H1 (cell line): ENCODE measurements at regions not wholly inside any gene's neighbourhood (a gene's known extent, or its start where the extent isn't known, plus 50 kb on each side); places are given as distances from the start of the nearest gene placed in this dataset.

ENCODE experiments used
- CTCF ChIA-PET: fragments of 300-600 bp; sonication (Branson Sonifier 250); formaldehyde crosslinking; loops from one replicate; lab custom pipeline; 2021; ENCODE audit not compliant: partially characterized antibody; lab: Charles Lee
- POLR2A ChIA-PET: fragments of 300-600 bp; sonication (Branson Sonifier 250); formaldehyde crosslinking; loops from one replicate; lab custom pipeline; 2021; ENCODE audit warnings: inconsistent platforms; ENCODE audit not compliant: partially characterized antibody; lab: Charles Lee
- DNase-seq, 2 experiments: peaks; one replicate each; pipeline versions ENCODE4 v3.0.0 to v3.0.0-alpha.2; 2010 to 2022; ENCODE audit warnings: low spot score in 2 of 2, low read depth in 1 of 2, mixed read lengths in 1 of 2
- FAIRE-seq: peaks from 2 replicates; lab custom pipeline; 2011; peaks lifted over from hg19 to GRCh38; lab: Jason Lieb, UNC
- H2AFZ ChIP-seq: 2 replicates; pipeline ENCODE4 v1.8.1; 2012; ENCODE audit warnings: low read length, inconsistent platforms
- H2AK5ac ChIP-seq: 2 replicates; pipeline ENCODE4 v1.6.1; 2013; ENCODE audit warnings: low read depth, low read length
- H2BK120ac ChIP-seq: replicated peaks from 2 replicates; pipeline ENCODE3; 2013; ENCODE audit warnings: low read depth, low read length, inconsistent platforms
- H2BK12ac ChIP-seq: 2 replicates; pipeline ENCODE4 v1.6.1; 2013; ENCODE audit warnings: low read depth, low read length
- H2BK15ac ChIP-seq: 2 replicates; pipeline ENCODE4 v1.6.1; 2013; ENCODE audit warnings: low read length
- H2BK20ac ChIP-seq: 2 replicates; pipeline ENCODE4 v1.6.1; 2013; ENCODE audit warnings: low read length
- H2BK5ac ChIP-seq: 2 replicates; pipeline ENCODE4 v1.6.1; 2013; ENCODE audit warnings: low read depth, low read length
- H3K14ac ChIP-seq: 2 replicates; pipeline ENCODE4 v1.6.1; 2013; ENCODE audit warnings: inconsistent platforms; ENCODE audit not compliant: insufficient read length
- H3K18ac ChIP-seq: 2 replicates; pipeline ENCODE4 v1.6.1; 2013; ENCODE audit warnings: low read length; ENCODE audit errors: extremely low read depth
- H3K23ac ChIP-seq: 2 replicates; pipeline ENCODE4 v1.6.1; 2013; ENCODE audit warnings: inconsistent platforms; ENCODE audit not compliant: insufficient read length
- H3K23me2 ChIP-seq: 2 replicates; pipeline ENCODE4 v1.6.1; 2013; ENCODE audit warnings: low read depth, low read length
- H3K27ac ChIP-seq: 2 replicates; pipeline ENCODE4 v1.6.1; 2011; ENCODE audit warnings: low read depth, low read length, inconsistent platforms
- H3K27me3 ChIP-seq, 4 experiments: replicated peaks in 1 of 4; 1 replicate in 1 of 4; 2 replicates in 3 of 4; pipeline versions ENCODE4 v1.6.1 to v1.8.1; 2011 to 2013; ENCODE audit warnings: low read length in 3 of 4, mild to moderate bottlenecking in 3 of 4, inconsistent platforms in 2 of 4, mixed read lengths in 2 of 4, moderate library complexity in 1 of 4; ENCODE audit not compliant: control insufficient read depth in 3 of 4, insufficient read depth in 3 of 4; ENCODE audit errors: extremely low read depth in 1 of 4
- H3K36me3 ChIP-seq, 4 experiments: 2 replicates each; pipeline versions ENCODE4 v1.6.1 to v1.8.1; 2011 to 2013; ENCODE audit warnings: mild to moderate bottlenecking in 4 of 4, low read length in 3 of 4, moderate library complexity in 2 of 4, control low read depth in 1 of 4, inconsistent platforms in 1 of 4; ENCODE audit not compliant: insufficient read depth in 4 of 4, control insufficient read depth in 2 of 4
- H3K4ac ChIP-seq: replicated peaks from 2 replicates; pipeline ENCODE3; 2013; ENCODE audit warnings: low read length, low read depth, mixed read lengths, inconsistent platforms; ENCODE audit not compliant: insufficient read length
- H3K4me1 ChIP-seq, 4 experiments: replicated peaks in 1 of 4; 1 replicate in 1 of 4; 2 replicates in 3 of 4; pipeline versions ENCODE4 v1.6.1 to v1.8.1; 2011 to 2013; ENCODE audit warnings: low read length in 3 of 4, inconsistent platforms in 2 of 4, mixed read lengths in 1 of 4; ENCODE audit not compliant: insufficient read depth in 4 of 4, control insufficient read depth in 3 of 4
- H3K4me2 ChIP-seq, 2 experiments: 2 replicates each; pipeline versions ENCODE4 v1.6.1 to v1.8.1; 2011 to 2013; ENCODE audit warnings: low read depth in 2 of 2, low read length in 2 of 2, control low read depth in 1 of 2, inconsistent platforms in 1 of 2, mild to moderate bottlenecking in 1 of 2; ENCODE audit not compliant: insufficient read depth in 1 of 2
- H3K4me3 ChIP-seq, 4 experiments: fragments of 200-600, 300-600 bp in 1 of 4; sonication (generic), shearing (Covaris generic), sonication (Bioruptor Twin) in 1 of 4; 2 replicates each; pipeline versions ENCODE4 v1.5.1 to v1.8.1; 2011 to 2016; ENCODE audit warnings: low read length in 4 of 4, low read depth in 3 of 4, control low read depth in 2 of 4, inconsistent platforms in 2 of 4, mild to moderate bottlenecking in 2 of 4, mixed read lengths in 1 of 4, moderate library complexity in 1 of 4; ENCODE audit not compliant: insufficient read depth in 2 of 4; ENCODE audit errors: extremely low read depth in 1 of 4
- H3K56ac ChIP-seq: replicated peaks from 2 replicates; pipeline ENCODE3; 2013; ENCODE audit warnings: low read depth, mild to moderate bottlenecking, mixed read lengths, low read length, inconsistent platforms; ENCODE audit not compliant: insufficient read length
- H3K79me1 ChIP-seq: 2 replicates; pipeline ENCODE4 v1.6.1; 2013; ENCODE audit warnings: low read depth, low read length, control low read depth
- H3K79me2 ChIP-seq, 2 experiments: 2 replicates each; pipeline versions ENCODE4 v1.6.1 to v1.8.1; 2012 to 2013; ENCODE audit warnings: low read length in 2 of 2, mild to moderate bottlenecking in 2 of 2, inconsistent platforms in 1 of 2; ENCODE audit not compliant: insufficient read depth in 2 of 2, control insufficient read depth in 1 of 2
- H3K9ac ChIP-seq, 4 experiments: replicated peaks in 1 of 4; 1 replicate in 1 of 4; 2 replicates in 3 of 4; pipeline versions ENCODE4 v1.6.1 to v1.8.1; 2011 to 2013; ENCODE audit warnings: low read depth in 3 of 4, low read length in 3 of 4, control low read depth in 2 of 4, mild to moderate bottlenecking in 2 of 4, moderate library complexity in 2 of 4, inconsistent platforms in 1 of 4; ENCODE audit errors: extremely low read depth in 1 of 4
- H3K9me3 ChIP-seq, 2 experiments: 2 replicates each; pipeline versions ENCODE4 v1.6.1 to v1.8.1; 2012 to 2013; ENCODE audit warnings: mild to moderate bottlenecking in 2 of 2, moderate library complexity in 2 of 2, control low read depth in 1 of 2, inconsistent platforms in 1 of 2, low read depth in 1 of 2, low read length in 1 of 2, mixed read lengths in 1 of 2; ENCODE audit not compliant: insufficient read depth in 2 of 2
- H4K20me1 ChIP-seq, 2 experiments: replicated peaks in 1 of 2; 2 replicates each; pipeline versions ENCODE3 to v1.8.1; 2011 to 2013; ENCODE audit warnings: inconsistent platforms in 2 of 2, low read length in 2 of 2, mild to moderate bottlenecking in 1 of 2; ENCODE audit not compliant: insufficient read depth in 2 of 2, control insufficient read depth in 1 of 2
- H4K5ac ChIP-seq: 2 replicates; pipeline ENCODE4 v1.6.1; 2013; ENCODE audit warnings: low read length, low read depth, mixed read lengths, inconsistent platforms; ENCODE audit not compliant: insufficient read length
- H4K8ac ChIP-seq: 2 replicates; pipeline ENCODE4 v1.8.0; 2013; ENCODE audit warnings: mild to moderate bottlenecking, moderate library complexity, low read length, inconsistent platforms; ENCODE audit not compliant: insufficient read depth; ENCODE audit errors: extremely low read depth
- H4K91ac ChIP-seq: replicated peaks from 2 replicates; pipeline ENCODE3; 2013; ENCODE audit warnings: low read length, mixed read lengths, inconsistent platforms; ENCODE audit not compliant: insufficient read length
- PHF8 ChIP-seq: fragments of 200-600 bp; sonication (generic); conservative IDR thresholded peaks from 2 replicates; pipeline ENCODE4 v1.7.1; 2012; ENCODE audit warnings: low read depth, mild to moderate bottlenecking, inconsistent platforms, low read length, moderate library complexity
- RNF2 ChIP-seq: fragments of 200-900, 300-1000 bp; sonication (generic); IDR thresholded peaks from 2 replicates; pipeline ENCODE4 v1.7.1; 2016; ENCODE audit warnings: borderline replicate concordance, low read depth, mild to moderate bottlenecking, antibody characterized with exemption, low read length; ENCODE audit not compliant: poor library complexity, severe bottlenecking; ENCODE audit errors: missing control alignments
- SP4 ChIP-seq: IDR thresholded peaks from 2 replicates; pipeline ENCODE4 v1.6.1; 2012; ENCODE audit warnings: low read length, inconsistent platforms
- WGBS, 2 experiments: shearing (Covaris generic) in 1 of 2; methylation state at CpG; one replicate each; pipeline versions ENCODE4 v1.1.6 to v1.1.7; 2013 to 2015; ENCODE audit warnings: low lambda C conversion rate in 2 of 2, mixed read lengths in 2 of 2, inconsistent platforms in 1 of 2, low coverage in 1 of 2, missing lambda C conversion rate in 1 of 2; ENCODE audit not compliant: insufficient replicate concordance in 2 of 2, insufficient coverage in 1 of 2, insufficient read length in 1 of 2; ENCODE audit errors: extremely low coverage in 1 of 2, missing lambda C conversion rate in 1 of 2; 5-methylcytosine and 5-hydroxymethylcytosine counted together
- TF ChIP-seq, protein P1 (sequence below): IDR thresholded peaks from 2 replicates; pipeline ENCODE4 v1.6.1; 2011; ENCODE audit warnings: low read length, improper control_type of control experiment

DNA sequence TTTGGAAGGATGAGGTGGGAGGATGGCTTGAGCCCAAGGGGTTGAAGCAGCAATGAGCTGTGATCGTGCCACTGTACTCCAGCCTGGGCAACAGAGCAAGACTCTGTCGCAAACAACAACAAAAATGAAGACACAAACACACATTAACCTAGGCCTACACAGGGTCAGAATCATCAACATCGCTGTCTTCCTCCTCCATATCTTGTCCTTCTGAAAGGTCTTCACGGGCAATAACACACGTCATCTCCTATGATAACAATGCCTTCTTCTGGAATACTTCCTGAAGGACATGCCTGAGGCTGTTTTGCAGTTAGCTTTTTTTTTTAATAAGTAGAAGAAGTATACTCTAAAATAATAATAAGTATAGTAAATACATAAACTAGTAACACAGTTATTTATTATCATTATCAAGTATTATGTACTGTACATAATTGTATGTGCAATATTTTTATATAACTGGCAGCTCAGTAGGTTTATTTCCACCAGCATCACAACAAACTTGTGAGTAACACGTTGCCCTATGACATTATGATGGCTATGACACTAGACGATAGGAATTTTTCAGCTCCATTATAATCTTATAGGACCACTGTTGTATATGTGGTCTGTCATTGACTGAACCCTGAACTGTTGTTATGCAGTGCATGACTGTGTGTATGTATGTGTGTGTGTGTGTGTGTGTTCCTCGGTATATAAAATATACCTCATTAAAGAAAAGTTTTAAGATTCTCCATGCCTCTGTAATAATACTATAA is 69.2 kb upstream of the MAML3 start:
- no peaks in the 10 kb centered on the region for H3K36me3 ChIP-seq
- 0 out of 2 replicates have a peak overlapping the region, but pooled peaks have one; percentile 31 for H2BK15ac ChIP-seq
- H4K20me1 ChIP-seq = no peaks in the 10 kb centered on the region
- no peak for DNase-seq
- peaks cover 0 to 16% (median 7%) of the 10 kb centered on the region in 4 experiments; a peak in 5 of 7 replicates for H3K4me1 ChIP-seq
- H3K4me3 ChIP-seq = no peak overlapping the region
- no peak overlapping the region for H3K18ac ChIP-seq
- H3K9ac ChIP-seq = no peak overlapping the region
- no peaks in the 10 kb centered on the region for H3K79me1 ChIP-seq
- H3K14ac ChIP-seq = no peak overlapping the region
- no peaks in the 10 kb centered on the region for H3K27me3 ChIP-seq
- no peak overlapping the region for H3K4me2 ChIP-seq
- no peaks in the 10 kb centered on the region for H3K23me2 ChIP-seq
- H3K9me3 ChIP-seq = no peaks in the 10 kb centered on the region
- TF ChIP-seq, protein P1, sequence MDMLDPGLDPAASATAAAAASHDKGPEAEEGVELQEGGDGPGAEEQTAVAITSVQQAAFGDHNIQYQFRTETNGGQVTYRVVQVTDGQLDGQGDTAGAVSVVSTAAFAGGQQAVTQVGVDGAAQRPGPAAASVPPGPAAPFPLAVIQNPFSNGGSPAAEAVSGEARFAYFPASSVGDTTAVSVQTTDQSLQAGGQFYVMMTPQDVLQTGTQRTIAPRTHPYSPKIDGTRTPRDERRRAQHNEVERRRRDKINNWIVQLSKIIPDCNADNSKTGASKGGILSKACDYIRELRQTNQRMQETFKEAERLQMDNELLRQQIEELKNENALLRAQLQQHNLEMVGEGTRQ = no peak
- TF ChIP-seq SP4 = no peak
- TF ChIP-seq PHF8 = no peak
- no peak for TF ChIP-seq RNF2
- H3K27ac ChIP-seq = no peak overlapping the region
- H2BK12ac ChIP-seq = no peak overlapping the region
- 0 out of 2 replicates have a peak overlapping the region, but pooled peaks have one; percentile 64 for H2BK20ac ChIP-seq
- H3K4ac ChIP-seq = no peak overlapping the region
- no peak overlapping the region for H4K91ac ChIP-seq
- ChIA-PET POLR2A (no interaction called here), CTCF (interaction anchor here (2.1 kb wide), 1 partner anchor 13 kb away, joined by 9 read pairs; no protein-coding TSS in a partner anchor)
- no peaks in the 10 kb centered on the region for H3K79me2 ChIP-seq
- no peak overlapping the region for H3K23ac ChIP-seq
- H4K5ac ChIP-seq = no peak overlapping the region
- H4K8ac ChIP-seq = no peak overlapping the region
- no peak overlapping the region for H2BK120ac ChIP-seq
- no peak for FAIRE-seq
- 86% methylated on average over 8 of the region's 8 CpGs; no CpG with 5 or more reads in 1 of the 2 experiments for WGBS, 2 experiments
- H2AFZ ChIP-seq = no peak overlapping the region
- H2AK5ac ChIP-seq = no peak overlapping the region
- H3K56ac ChIP-seq = no peak overlapping the region
- H2BK5ac ChIP-seq = no peak overlapping the region
